CD4-positive, alpha-beta memory T cell (primary cell): ENCODE measurements at regions not wholly inside any gene's neighbourhood (a gene's known extent, or its start where the extent isn't known, plus 50 kb on each side); places are given as distances from the start of the nearest gene placed in this dataset.
"Not testable (repeated sequence)": the region's sequence is repeated elsewhere in the genome, so short reads cannot be mapped to it uniquely, and the experiment has no call there.

Experiments
- CTCF ChIA-PET: fragments of 350-600 bp; sonication (Branson Sonifier 250); formaldehyde crosslinking; loops from one replicate; lab custom pipeline; 2021; ENCODE audit warnings: inconsistent platforms; ENCODE audit not compliant: partially characterized antibody; lab: Charles Lee
- POLR2A ChIA-PET: fragments of 350-600 bp; sonication (Branson Sonifier 250); formaldehyde crosslinking; loops from one replicate; lab custom pipeline; 2021; ENCODE audit not compliant: partially characterized antibody; lab: Charles Lee
- DNase-seq, 5 donors: peaks; one replicate each; pipeline versions ENCODE4 v3.0.0 to v3.0.0-alpha.2; 2020 to 2022; ENCODE audit warnings: mixed read lengths in 1 of 5
- H3K27ac ChIP-seq: one replicate; pipeline ENCODE4 v1.7.0; 2013; ENCODE audit warnings: low read depth, low read length
- H3K27me3 ChIP-seq: 2 replicates; pipeline ENCODE4 v1.7.0; 2013; ENCODE audit warnings: mild to moderate bottlenecking, low read length, moderate library complexity; ENCODE audit not compliant: insufficient read depth
- H3K36me3 ChIP-seq: 2 replicates; pipeline ENCODE4 v1.7.0; 2013; ENCODE audit warnings: mild to moderate bottlenecking, low read length, moderate library complexity; ENCODE audit not compliant: insufficient read depth
- H3K4me1 ChIP-seq: 2 replicates; pipeline ENCODE4 v1.7.0; 2013; ENCODE audit warnings: mild to moderate bottlenecking, low read length, moderate library complexity; ENCODE audit not compliant: insufficient read depth
- H3K4me3 ChIP-seq, 2 donors: one replicate each; pipeline ENCODE4 v1.7.0; 2013; ENCODE audit warnings: low read length in 2 of 2, mild to moderate bottlenecking in 1 of 2
- H3K9me3 ChIP-seq, 2 donors: one replicate each; pipeline ENCODE4 v1.7.0; 2013; ENCODE audit warnings: low read length in 2 of 2, control low read depth in 1 of 2; ENCODE audit not compliant: control insufficient read depth in 1 of 2
- H3K27ac Mint-ChIP-seq, 7 donors: one replicate each; pipeline ENCODE4 v1.8.0; 2020 to 2021; ENCODE audit warnings: mixed read lengths in 7 of 7, mild to moderate bottlenecking in 6 of 7, inconsistent platforms in 3 of 7, moderate library complexity in 3 of 7
- H3K27me3 Mint-ChIP-seq, 2 donors: one replicate each; pipeline ENCODE4 v1.8.0; 2020 to 2021; ENCODE audit warnings: mixed read lengths in 2 of 2
- H3K36me3 Mint-ChIP-seq, 2 donors: one replicate each; pipeline ENCODE4 v1.8.0; 2020 to 2021; ENCODE audit warnings: mixed read lengths in 2 of 2, inconsistent platforms in 1 of 2, mild to moderate bottlenecking in 1 of 2
- H3K4me1 Mint-ChIP-seq, 4 donors: one replicate each; pipeline ENCODE4 v1.8.0; 2020 to 2021; ENCODE audit warnings: mixed read lengths in 4 of 4, mild to moderate bottlenecking in 1 of 4
- H3K4me3 Mint-ChIP-seq, 8 donors: one replicate each; pipeline ENCODE4 v1.8.0; 2020 to 2021; ENCODE audit warnings: mixed read lengths in 8 of 8, mild to moderate bottlenecking in 7 of 8, moderate library complexity in 6 of 8, inconsistent platforms in 3 of 8
- H3K9me3 Mint-ChIP-seq, 8 donors: one replicate each; pipeline ENCODE4 v1.8.0; 2020 to 2021; ENCODE audit warnings: mixed read lengths in 8 of 8, mild to moderate bottlenecking in 5 of 8, inconsistent platforms in 3 of 8, moderate library complexity in 1 of 8
- intact Hi-C: fragments of 100-400 bp; cut with micrococcal nuclease; formaldehyde crosslinking; loops from one replicate; pipeline ENCODE4 v1.15.1; 2023

GRCh38 chr15:89023311-89023961, 64.8 kb upstream of the ABHD2 start:
- H3K9me3 ChIP-seq = no peaks in the 10 kb centered on the region
- H3K27ac ChIP-seq = no peak overlapping the region
- H3K36me3 Mint-ChIP-seq = no peaks in the 10 kb centered on the region
- DNase-seq = no peak
- no peak overlapping the region for H3K27ac Mint-ChIP-seq
- H3K9me3 Mint-ChIP-seq = peaks cover 0 to 14% (median 5%) of the 10 kb centered on the region in 8 donors
- H3K4me1 ChIP-seq = no peaks in the 10 kb centered on the region
- peaks cover 0 to 7% of the 10 kb centered on the region in 2 donors for H3K27me3 Mint-ChIP-seq
- H3K4me3 ChIP-seq = no peak overlapping the region
- H3K27me3 ChIP-seq = no peaks in the 10 kb centered on the region
- intact Hi-C loops = no loop called here
- H3K4me3 Mint-ChIP-seq = no peak overlapping the region
- POLR2A ChIA-PET = interaction anchor here (1.8 kb wide), 1 partner anchor 119 kb away, joined by 7 read pairs; no protein-coding TSS in a partner anchor
- peaks cover 0 to 2% (median 0%) of the 10 kb centered on the region in 4 donors for H3K4me1 Mint-ChIP-seq
- H3K36me3 ChIP-seq = no peaks in the 10 kb centered on the region
- CTCF ChIA-PET = interaction anchor here (1.2 to 6.3 kb wide), 5 partner anchors 9 to 184 kb away, joined by 3 to 106 read pairs (median 3); no protein-coding TSS in a partner anchor

- no peak for DNase-seq
- ChIA-PET POLR2A (interaction anchor here (1.8 kb wide), 1 partner anchor 120 kb away, joined by 7 read pairs; no protein-coding TSS in a partner anchor), CTCF (interaction anchor here (1.5 to 1.6 kb wide), 2 partner anchors 10 to 120 kb away, joined by 3 to 5 read pairs; no protein-coding TSS in a partner anchor)
- no peak overlapping the region for H3K27ac Mint-ChIP-seq
- H3K36me3 Mint-ChIP-seq = no peaks in the 10 kb centered on the region
- no peaks in the 10 kb centered on the region for H3K36me3 ChIP-seq
- H3K27ac ChIP-seq = no peak overlapping the region
- intact Hi-C loops = no loop called here
- no peaks in the 10 kb centered on the region for H3K27me3 ChIP-seq
- no peaks in the 10 kb centered on the region for H3K4me1 ChIP-seq
- H3K9me3 Mint-ChIP-seq = peaks cover 0 to 14% (median 5%) of the 10 kb centered on the region in 8 donors
- no peak overlapping the region for H3K4me3 Mint-ChIP-seq
- H3K9me3 ChIP-seq = no peaks in the 10 kb centered on the region
- H3K27me3 Mint-ChIP-seq = peaks cover 0 to 7% of the 10 kb centered on the region in 2 donors
- no peak overlapping the region for H3K4me3 ChIP-seq
- H3K4me1 Mint-ChIP-seq = peaks cover 0 to under 1% (median 0%) of the 10 kb centered on the region in 4 donors
Measured at GRCh38 chr15:89024418-89024817, 63.8 kb upstream of the ABHD2 start.

GRCh38 chr15:89026167-89026566, 62.1 kb upstream of the ABHD2 start:
- H3K9me3 Mint-ChIP-seq = peaks cover 0 to 14% (median 5%) of the 10 kb centered on the region in 8 donors
- H3K36me3 ChIP-seq = no peaks in the 10 kb centered on the region
- CTCF ChIA-PET = interaction anchor here (1.5 kb wide), 1 partner anchor 121 kb away, joined by 4 read pairs; no protein-coding TSS in a partner anchor
- H3K27ac Mint-ChIP-seq = no peak overlapping the region
- DNase-seq = no peak
- H3K36me3 Mint-ChIP-seq = no peaks in the 10 kb centered on the region
- no peaks in the 10 kb centered on the region for H3K4me1 Mint-ChIP-seq
- H3K4me3 ChIP-seq = no peak overlapping the region
- no peak overlapping the region for H3K27ac ChIP-seq
- intact Hi-C loops = no loop called here
- no peaks in the 10 kb centered on the region for H3K9me3 ChIP-seq
- H3K4me3 Mint-ChIP-seq = no peak overlapping the region
- peaks cover 4 to 7% of the 10 kb centered on the region in 2 donors for H3K27me3 Mint-ChIP-seq
- no peaks in the 10 kb centered on the region for H3K27me3 ChIP-seq
- H3K4me1 ChIP-seq = no peaks in the 10 kb centered on the region
- POLR2A ChIA-PET = no interaction called here

GRCh38 chr15:89028036-89028435, 60.2 kb upstream of the ABHD2 start:
- Mint-ChIP-seq H3K27ac (peak overlapping the region in 1 of 7 donors; percentile 44), H3K36me3 (no peaks in the 10 kb centered on the region), H3K9me3 (peaks cover 0 to 14% (median 5%) of the 10 kb centered on the region in 8 donors), H3K4me1 (no peaks in the 10 kb centered on the region), H3K27me3 (peaks cover 4 to 7% of the 10 kb centered on the region in 2 donors), H3K4me3 (no peak overlapping the region)
- Histone ChIP-seq H3K27ac (no peak overlapping the region), H3K4me1 (no peaks in the 10 kb centered on the region), H3K27me3 (no peaks in the 10 kb centered on the region), H3K9me3 (no peaks in the 10 kb centered on the region), H3K4me3 (no peak overlapping the region), H3K36me3 (no peaks in the 10 kb centered on the region)
- intact Hi-C loops = no loop called here
- POLR2A ChIA-PET = no interaction called here
- CTCF ChIA-PET = interaction anchor here (0.7 to 1.7 kb wide), 4 partner anchors 12 to 143 kb away, joined by 3 to 5 read pairs (median 3); no protein-coding TSS in a partner anchor
- DNase-seq = no peak

- DNase-seq = no peak
- intact Hi-C loops = no loop called here
- Mint-ChIP-seq H3K27ac (no peak overlapping the region), H3K4me1 (no peaks in the 10 kb centered on the region), H3K9me3 (peaks cover 0 to 10% (median 5%) of the 10 kb centered on the region in 8 donors), H3K36me3 (no peaks in the 10 kb centered on the region), H3K27me3 (peaks cover 5 to 7% of the 10 kb centered on the region in 2 donors), H3K4me3 (no peak overlapping the region)
- H3K9me3 ChIP-seq = no peaks in the 10 kb centered on the region
- no peaks in the 10 kb centered on the region for H3K27me3 ChIP-seq
- no peaks in the 10 kb centered on the region for H3K36me3 ChIP-seq
- H3K4me3 ChIP-seq = no peak overlapping the region
- H3K27ac ChIP-seq = no peak overlapping the region
- ChIA-PET POLR2A (no interaction called here), CTCF (interaction anchor here (1.6 to 1.8 kb wide), 2 partner anchors 27 to 99 kb away, joined by 7 to 12 read pairs; no protein-coding TSS in a partner anchor)
- H3K4me1 ChIP-seq = no peaks in the 10 kb centered on the region
Measured at GRCh38 chr15:89030311-89030710, 57.9 kb upstream of the ABHD2 start.

GRCh38 chr15:89031637-89032285, 56.5 kb upstream of the ABHD2 start:
- H3K9me3 Mint-ChIP-seq, POLR2A ChIA-PET, H3K27ac Mint-ChIP-seq, intact Hi-C loops, H3K4me3 Mint-ChIP-seq, H3K4me3 ChIP-seq, H3K27ac ChIP-seq, H3K36me3 Mint-ChIP-seq, H3K9me3 ChIP-seq, H3K27me3 ChIP-seq, H3K4me1 Mint-ChIP-seq, H3K36me3 ChIP-seq, H3K4me1 ChIP-seq, DNase-seq: not testable (repeated sequence)
- CTCF ChIA-PET = interaction anchor here (0.8 to 1.8 kb wide), 5 partner anchors 22 to 140 kb away, joined by 3 to 12 read pairs (median 3); no protein-coding TSS in a partner anchor
- H3K27me3 Mint-ChIP-seq = peaks cover 7 to 13% of the 10 kb centered on the region in 2 donors

- ChIA-PET POLR2A (no interaction called here), CTCF (interaction anchor here (0.7 to 2.2 kb wide), 10 partner anchors 12 to 139 kb away, joined by 3 to 12 read pairs (median 3); no protein-coding TSS in a partner anchor)
- H3K27me3 Mint-ChIP-seq = peaks cover 9 to 15% of the 10 kb centered on the region in 2 donors
- H3K27ac ChIP-seq = no peak overlapping the region
- H3K4me1 ChIP-seq = no peaks in the 10 kb centered on the region
- H3K36me3 ChIP-seq = no peaks in the 10 kb centered on the region
- no peaks in the 10 kb centered on the region for H3K4me1 Mint-ChIP-seq
- peak overlapping the region in 1 of 7 donors; percentile 11 for H3K27ac Mint-ChIP-seq
- no peak overlapping the region for H3K4me3 ChIP-seq
- H3K9me3 Mint-ChIP-seq = peaks cover 0 to 2% (median 0%) of the 10 kb centered on the region in 8 donors
- H3K27me3 ChIP-seq = no peaks in the 10 kb centered on the region
- peak in 1 of 5 donors; percentile 13 for DNase-seq
- no peaks in the 10 kb centered on the region for H3K36me3 Mint-ChIP-seq
- intact Hi-C loops = no loop called here
- no peaks in the 10 kb centered on the region for H3K9me3 ChIP-seq
- H3K4me3 Mint-ChIP-seq = no peak overlapping the region
Measured at GRCh38 chr15:89034305-89034704, 54.0 kb upstream of the ABHD2 start.
